Mesenchymal stem cell (in vitro differentiated cells and primary cell): ENCODE measurements at regions not wholly inside any gene's neighbourhood (a gene's known extent, or its start where the extent isn't known, plus 50 kb on each side); places are given as distances from the start of the nearest gene placed in this dataset.
"Not testable (repeated sequence)": the region's sequence is repeated elsewhere in the genome, so short reads cannot be mapped to it uniquely, and the experiment has no call there.

Source experiments
- DNase-seq: peaks from one replicate; pipeline ENCODE4 v3.0.0-alpha.2; 2013
- H2AFZ ChIP-seq: one replicate; pipeline ENCODE4 v1.6.1; 2013; ENCODE audit warnings: low read depth, mild to moderate bottlenecking, control low read depth, inconsistent platforms, low read length, moderate library complexity
- H2AK5ac ChIP-seq: 2 replicates; pipeline ENCODE4 v1.6.1; 2013; ENCODE audit warnings: low read length, moderate library complexity, mild to moderate bottlenecking, inconsistent platforms; ENCODE audit not compliant: severe bottlenecking
- H2BK120ac ChIP-seq: one replicate; pipeline ENCODE4 v1.6.1; 2013; ENCODE audit warnings: low read depth, mild to moderate bottlenecking, inconsistent platforms, low read length, moderate library complexity
- H2BK12ac ChIP-seq, 2 experiments: one replicate each; pipeline ENCODE4 v1.6.1; 2013; ENCODE audit warnings: inconsistent platforms in 2 of 2, low read length in 2 of 2, mild to moderate bottlenecking in 2 of 2, moderate library complexity in 2 of 2, control low read depth in 1 of 2
- H2BK15ac ChIP-seq: one replicate; pipeline ENCODE4 v1.6.1; 2013; ENCODE audit warnings: mild to moderate bottlenecking, low read depth, inconsistent platforms; ENCODE audit not compliant: poor library complexity, severe bottlenecking
- H2BK5ac ChIP-seq: 2 replicates; pipeline ENCODE4 v1.6.1; 2013; ENCODE audit warnings: low read depth, mild to moderate bottlenecking, low read length, control low read depth, inconsistent platforms; ENCODE audit not compliant: poor library complexity, severe bottlenecking
- H3K14ac ChIP-seq, 2 experiments: one replicate each; pipeline ENCODE4 v1.6.1; 2013; ENCODE audit warnings: inconsistent platforms in 2 of 2, low read length in 2 of 2, control low read depth in 1 of 2, mild to moderate bottlenecking in 1 of 2, moderate library complexity in 1 of 2
- H3K18ac ChIP-seq, 2 experiments: one replicate each; pipeline ENCODE4 v1.6.1; 2013; ENCODE audit warnings: inconsistent platforms in 2 of 2, low read length in 2 of 2, control low read depth in 1 of 2, low read depth in 1 of 2, mild to moderate bottlenecking in 1 of 2
- H3K23ac ChIP-seq, 2 experiments: one replicate each; pipeline ENCODE4 v1.6.1; 2013; ENCODE audit warnings: inconsistent platforms in 2 of 2, low read length in 2 of 2, mild to moderate bottlenecking in 2 of 2, moderate library complexity in 2 of 2, control low read depth in 1 of 2
- H3K27ac ChIP-seq: 2 replicates; pipeline ENCODE4 v1.5.1; 2013; ENCODE audit warnings: mild to moderate bottlenecking, moderate library complexity, low read length, control low read depth, inconsistent platforms; ENCODE audit not compliant: poor library complexity, severe bottlenecking
- H3K27me3 ChIP-seq, 2 experiments: 2 replicates each; pipeline versions ENCODE4 v1.6.1 to v1.7.0; 2013; ENCODE audit warnings: low read length in 2 of 2, mild to moderate bottlenecking in 2 of 2, moderate library complexity in 2 of 2, control low read depth in 1 of 2, inconsistent platforms in 1 of 2; ENCODE audit not compliant: control insufficient read depth in 1 of 2, insufficient read depth in 1 of 2
- H3K36me3 ChIP-seq, 2 experiments: 2 replicates each; pipeline versions ENCODE4 v1.6.1 to v1.7.0; 2013; ENCODE audit warnings: low read length in 2 of 2, control low read depth in 1 of 2, inconsistent platforms in 1 of 2, low read depth in 1 of 2, mild to moderate bottlenecking in 1 of 2; ENCODE audit not compliant: insufficient read depth in 2 of 2, control insufficient read depth in 1 of 2
- H3K4ac ChIP-seq, 2 experiments: one replicate each; pipeline ENCODE4 v1.6.1; 2013; ENCODE audit warnings: inconsistent platforms in 2 of 2, low read length in 2 of 2, mild to moderate bottlenecking in 2 of 2, moderate library complexity in 2 of 2, control low read depth in 1 of 2, low read depth in 1 of 2
- H3K4me1 ChIP-seq: 2 replicates; pipeline ENCODE4 v1.6.1; 2013; ENCODE audit warnings: low read depth, low read length, control low read depth; ENCODE audit not compliant: control insufficient read depth, insufficient read depth
- H3K4me2 ChIP-seq: 2 replicates; pipeline ENCODE4 v1.6.1; 2013; ENCODE audit warnings: low read length, mild to moderate bottlenecking, inconsistent platforms; ENCODE audit not compliant: poor library complexity, severe bottlenecking
- H3K4me3 ChIP-seq, 2 experiments: 2 replicates each; pipeline versions ENCODE4 v1.5.1 to v1.7.0; 2013; ENCODE audit warnings: low read length in 2 of 2, mild to moderate bottlenecking in 2 of 2, control low read depth in 1 of 2, low read depth in 1 of 2; ENCODE audit not compliant: insufficient read depth in 1 of 2
- H3K79me1 ChIP-seq: replicated peaks from 2 replicates; pipeline ENCODE4 v1.6.1; 2013; ENCODE audit warnings: mild to moderate bottlenecking, control low read depth, low read length, inconsistent platforms; ENCODE audit not compliant: poor library complexity, severe bottlenecking
- H3K9ac ChIP-seq: 2 replicates; pipeline ENCODE4 v1.7.0; 2013; ENCODE audit warnings: mild to moderate bottlenecking, low read length, moderate library complexity
- H3K9me3 ChIP-seq: 2 replicates; pipeline ENCODE4 v1.7.0; 2013; ENCODE audit warnings: mild to moderate bottlenecking, low read length; ENCODE audit not compliant: control insufficient read depth
- H4K8ac ChIP-seq: one replicate; pipeline ENCODE4 v1.6.1; 2013; ENCODE audit warnings: inconsistent platforms, mild to moderate bottlenecking, low read length, moderate library complexity
- H4K91ac ChIP-seq: one replicate; pipeline ENCODE4 v1.6.1; 2013; ENCODE audit warnings: mild to moderate bottlenecking, low read length, inconsistent platforms
- WGBS: methylation state at CpG from one replicate; pipeline ENCODE4 v1.1.7; 2013; ENCODE audit warnings: mixed read lengths; 5-methylcytosine and 5-hydroxymethylcytosine counted together

DNA sequence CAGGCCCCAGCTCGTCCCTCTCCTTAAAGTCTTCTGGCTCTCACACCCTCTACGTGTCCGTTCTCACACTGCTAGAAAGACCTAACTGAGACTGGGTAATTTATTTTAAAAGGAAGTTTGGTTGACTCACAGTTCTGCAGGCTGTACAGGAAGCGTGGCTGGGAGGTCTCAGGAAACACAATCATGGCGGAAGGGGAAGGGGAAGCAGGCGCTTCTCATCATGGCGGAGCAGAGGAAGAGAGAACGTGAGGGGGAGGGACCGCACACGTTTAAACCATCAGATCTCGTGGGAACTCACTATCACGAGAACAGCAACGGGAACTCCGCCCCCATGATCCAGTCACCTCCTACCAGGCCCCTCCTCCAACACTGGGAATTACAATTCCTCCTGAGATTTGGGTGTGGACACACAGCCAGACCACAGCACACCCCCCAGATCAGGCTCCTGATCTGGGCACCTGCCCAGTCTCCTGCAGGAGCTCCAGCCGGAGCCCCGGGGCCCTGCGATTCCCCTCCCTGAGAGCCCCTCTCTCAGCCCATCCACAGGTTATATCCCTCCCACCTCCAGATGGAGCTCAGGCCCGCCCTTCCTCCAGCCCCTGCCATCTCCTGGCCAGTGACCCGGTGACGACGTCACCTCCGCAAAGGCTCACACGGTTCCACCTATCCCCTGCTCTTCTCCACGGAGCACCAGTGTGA, 170.2 kb downstream of the BRD1 start:
- H3K4me3 ChIP-seq = no peak overlapping the region
- H2BK15ac ChIP-seq = no peak overlapping the region
- H3K4me1 ChIP-seq = no peaks in the 10 kb centered on the region
- no peak overlapping the region for H4K8ac ChIP-seq
- H3K27ac ChIP-seq = no peak overlapping the region
- no peaks in the 10 kb centered on the region for H3K9me3 ChIP-seq
- no peaks in the 10 kb centered on the region for H3K79me1 ChIP-seq
- no peaks in the 10 kb centered on the region for H3K36me3 ChIP-seq
- H3K18ac ChIP-seq = no peak overlapping the region
- H3K27me3 ChIP-seq = peaks cover 0 to 5% of the 10 kb centered on the region in 2 experiments
- H3K4me2 ChIP-seq = no peak overlapping the region
- H2AFZ ChIP-seq = no peak overlapping the region
- H2BK5ac ChIP-seq = no peak overlapping the region
- H3K4ac ChIP-seq = no peak overlapping the region
- H4K91ac ChIP-seq = no peak overlapping the region
- no peak overlapping the region for H2BK120ac ChIP-seq
- no peak overlapping the region for H3K23ac ChIP-seq
- no peak overlapping the region for H2BK12ac ChIP-seq
- no peak overlapping the region for H3K14ac ChIP-seq
- 90% methylated on average over 20 of the region's 24 CpGs for WGBS
- no peak for DNase-seq
- no peak overlapping the region for H3K9ac ChIP-seq
- H2AK5ac ChIP-seq = no peak overlapping the region

- not testable (repeated sequence) for H3K4me2 ChIP-seq, H3K23ac ChIP-seq, H3K18ac ChIP-seq, H3K36me3 ChIP-seq, H3K79me1 ChIP-seq, H2AFZ ChIP-seq, H3K9ac ChIP-seq, H3K9me3 ChIP-seq, H3K27me3 ChIP-seq, H2BK12ac ChIP-seq, H3K4me3 ChIP-seq, H3K27ac ChIP-seq, H2BK120ac ChIP-seq, H2BK5ac ChIP-seq, H3K4me1 ChIP-seq, DNase-seq, H4K8ac ChIP-seq, H3K14ac ChIP-seq, H4K91ac ChIP-seq, H3K4ac ChIP-seq, H2BK15ac ChIP-seq, H2AK5ac ChIP-seq
- WGBS = 77% methylated on average over 18 of the region's 19 CpGs
Measured at GRCh38 chr22:49656883-49657274, 170.8 kb downstream of the BRD1 start.

GRCh38 chr22:49656291-49656851, 171.3 kb downstream of the BRD1 start:
- H4K8ac ChIP-seq = no peak overlapping the region
- H2BK15ac ChIP-seq = no peak overlapping the region
- H2AFZ ChIP-seq = no peak overlapping the region
- no peak overlapping the region for H3K27ac ChIP-seq
- H3K9ac ChIP-seq = no peak overlapping the region
- peaks cover 0 to 5% of the 10 kb centered on the region in 2 experiments for H3K27me3 ChIP-seq
- H2BK120ac ChIP-seq = no peak overlapping the region
- no peak overlapping the region for H2BK5ac ChIP-seq
- no peak overlapping the region for H3K23ac ChIP-seq
- 90% methylated on average over 25 of the region's 25 CpGs for WGBS
- no peak overlapping the region for H2AK5ac ChIP-seq
- H3K4me3 ChIP-seq = no peak overlapping the region
- H3K4me1 ChIP-seq = no peaks in the 10 kb centered on the region
- H3K79me1 ChIP-seq = no peaks in the 10 kb centered on the region
- no peak overlapping the region for H3K14ac ChIP-seq
- no peak overlapping the region for H3K4me2 ChIP-seq
- DNase-seq = no peak
- no peak overlapping the region for H2BK12ac ChIP-seq
- no peaks in the 10 kb centered on the region for H3K36me3 ChIP-seq
- H3K18ac ChIP-seq = no peak overlapping the region
- H4K91ac ChIP-seq = no peak overlapping the region
- H3K9me3 ChIP-seq = no peaks in the 10 kb centered on the region
- no peak overlapping the region for H3K4ac ChIP-seq

DNA sequence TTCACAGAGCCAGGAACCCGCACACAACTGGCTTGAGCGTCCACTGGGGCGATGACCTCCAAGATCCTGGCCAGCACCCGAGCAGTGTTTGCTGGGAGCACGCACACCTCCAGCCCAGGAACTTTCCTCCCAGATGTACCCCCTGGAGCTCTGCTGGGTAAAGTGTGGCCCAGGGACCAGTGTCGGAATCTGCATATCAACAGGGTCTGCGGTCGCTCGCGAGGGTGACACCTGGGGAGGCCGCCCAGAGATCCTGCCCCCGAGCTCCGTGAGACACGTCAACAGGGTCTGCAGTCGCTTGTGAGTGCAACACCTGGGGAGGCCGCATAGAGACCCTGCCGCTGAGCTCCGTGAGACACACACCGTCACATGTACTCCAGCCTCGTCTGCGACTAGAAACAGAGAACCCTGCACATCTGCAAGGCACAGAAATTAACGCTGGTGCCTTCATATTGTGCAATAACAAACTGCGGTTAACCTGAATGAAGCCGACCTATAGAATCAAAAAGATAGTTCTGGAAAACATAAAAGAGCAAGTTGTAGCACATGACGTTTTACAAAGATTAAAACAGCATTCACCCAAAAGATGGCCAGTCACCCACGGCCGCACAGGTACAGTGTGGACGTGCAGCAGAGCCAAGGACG, 172.4 kb downstream of the BRD1 start:
- Histone ChIP-seq H3K27me3 (peaks cover 0 to 5% of the 10 kb centered on the region in 2 experiments), H3K14ac (no peak overlapping the region), H3K27ac (no peak overlapping the region), H2BK12ac (no peak overlapping the region), H3K4ac (no peak overlapping the region), H4K91ac (no peak overlapping the region), H3K79me1 (no peaks in the 10 kb centered on the region), H2BK120ac (no peak overlapping the region), H3K9ac (no peak overlapping the region), H3K4me2 (no peak overlapping the region), H2AFZ (no peak overlapping the region), H3K4me3 (no peak overlapping the region), H2BK15ac (no peak overlapping the region), H3K4me1 (no peaks in the 10 kb centered on the region), H4K8ac (no peak overlapping the region), H3K9me3 (no peaks in the 10 kb centered on the region), H3K18ac (no peak overlapping the region), H3K36me3 (no peaks in the 10 kb centered on the region), H3K23ac (no peak overlapping the region), H2BK5ac (no peak overlapping the region), H2AK5ac (no peak overlapping the region)
- no peak for DNase-seq
- 64% methylated on average over 29 of the region's 29 CpGs for WGBS
